ENCODE measurements at regions not wholly inside any gene's neighbourhood (a gene's known extent, or its start where the extent isn't known, plus 50 kb on each side); places are given as distances from the start of the nearest gene placed in this dataset.

DNA sequence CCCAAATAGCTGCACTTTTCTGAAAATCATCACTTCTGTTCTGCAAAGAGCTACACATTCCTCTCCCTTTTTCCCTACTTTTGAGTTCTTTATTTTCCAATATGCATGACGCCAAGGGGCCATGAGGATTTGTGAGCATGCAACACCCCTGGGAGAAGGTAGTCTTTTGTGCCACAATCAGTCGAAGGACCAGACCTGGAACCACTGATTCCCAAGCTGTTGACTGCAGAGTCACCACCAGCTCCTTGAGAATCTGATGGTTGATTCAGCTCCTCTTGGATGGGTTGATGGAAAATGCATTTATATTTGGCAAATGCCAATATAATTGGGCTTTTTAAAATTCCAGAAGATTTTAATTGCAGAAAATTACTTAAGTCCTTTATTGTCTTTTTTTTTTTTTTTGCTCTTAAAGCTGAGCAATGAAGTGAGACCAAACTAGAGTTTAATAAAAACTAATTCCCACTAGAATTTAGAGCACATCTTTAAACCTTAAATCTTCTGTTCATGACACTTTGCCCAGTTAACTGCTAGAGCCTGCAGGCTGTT, 554.1 kb downstream of the TNS3 start:
- no peak for DNase-seq (ENCODE audit: low spot score)
- ChIA-PET POLR2A (ENCODE audit: low non-redundant PET) (no interaction called here), CTCF (interaction anchor here (0.6 kb wide), 1 partner anchor 10 kb away, joined by 4 read pairs; no protein-coding TSS in a partner anchor)
- TF ChIP-seq CTCF (conservative IDR thresholded peaks at IDR 0.05; ENCODE audit: low read depth) = no peak
- H3K27ac ChIP-seq = no peak overlapping the region

- POLR2A ChIA-PET (ENCODE audit: low non-redundant PET) = no interaction called here
- no peak for DNase-seq (ENCODE audit: low spot score)
- no peak overlapping the region for H3K27ac ChIP-seq
- no peak for TF ChIP-seq CTCF (conservative IDR thresholded peaks at IDR 0.05; ENCODE audit: low read depth)
- CTCF ChIA-PET = no interaction called here
Measured at GRCh38 chr7:47026780-47027361, 555.0 kb downstream of the TNS3 start.

DNA sequence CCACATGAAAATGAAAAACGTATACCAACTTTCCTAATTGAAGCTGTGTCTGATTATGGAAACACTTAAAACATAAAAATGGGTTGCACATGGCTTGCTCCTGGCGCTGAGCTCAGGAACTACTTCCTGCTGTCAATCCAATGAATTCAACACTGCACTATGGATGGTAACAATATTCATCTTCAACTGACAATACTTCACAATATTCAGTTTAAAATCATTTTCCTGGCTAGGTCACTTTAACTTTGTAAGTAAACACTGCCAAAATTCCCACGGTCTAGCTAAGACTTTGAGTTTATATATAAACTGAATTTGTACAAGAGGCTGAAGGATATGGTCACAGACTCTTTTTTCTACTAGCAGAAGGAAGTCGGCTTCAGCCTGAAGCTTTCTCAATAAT, 556.9 kb downstream of the TNS3 start:
- CTCF ChIA-PET = no interaction called here

DNA sequence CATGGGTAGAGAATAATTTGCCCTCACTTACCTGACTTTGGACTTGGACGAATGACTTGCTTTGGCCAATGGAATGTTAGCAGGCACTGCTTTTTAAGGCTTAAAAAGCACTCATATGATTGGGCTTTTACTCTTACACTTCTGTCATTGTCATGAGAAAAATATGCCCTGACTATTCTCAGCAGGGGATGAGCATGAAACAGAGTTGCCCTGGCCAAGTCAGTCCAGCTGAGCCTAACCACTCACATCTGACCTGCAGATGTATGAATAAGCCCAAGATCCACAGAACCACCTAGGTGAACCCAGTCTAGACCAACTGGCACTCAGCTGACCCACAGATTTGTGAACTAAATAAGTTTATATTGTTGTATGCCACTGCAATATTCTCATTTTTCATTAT, 573.5 kb downstream of the TNS3 start:
- no peak for DNase-seq (ENCODE audit: low spot score)
- ChIA-PET CTCF (no interaction called here), POLR2A (ENCODE audit: low non-redundant PET) (no interaction called here)
- TF ChIP-seq CTCF (conservative IDR thresholded peaks at IDR 0.05; ENCODE audit: low read depth) = no peak
- no peak overlapping the region for H3K27ac ChIP-seq

More for the DNA sequence above, 556.9 kb downstream of the TNS3 start:
- POLR2A ChIA-PET (ENCODE audit: low non-redundant PET) = no interaction called here
- DNase-seq (ENCODE audit: low spot score) = no peak
- TF ChIP-seq CTCF (conservative IDR thresholded peaks at IDR 0.05; ENCODE audit: low read depth) = no peak
- no peak overlapping the region for H3K27ac ChIP-seq

DNA sequence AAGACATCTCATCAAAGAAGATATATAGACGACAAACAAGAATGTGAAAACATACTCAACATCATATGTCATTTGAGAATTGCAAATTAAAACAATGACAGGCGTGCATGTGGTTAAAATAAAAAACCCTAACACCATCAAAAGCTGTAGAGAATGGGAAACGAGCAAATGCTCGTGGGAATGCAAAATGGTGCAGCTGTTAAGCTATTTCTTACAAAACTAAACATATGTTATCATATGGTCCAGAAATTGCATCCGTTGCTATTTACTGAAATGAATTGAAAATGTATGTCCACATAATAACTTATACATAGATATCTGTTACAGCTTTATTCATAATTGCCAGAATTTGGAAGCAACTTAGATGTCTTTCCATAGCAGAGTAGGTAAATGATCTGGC, 574.4 kb downstream of the TNS3 start:
- no peak overlapping the region for H3K27ac ChIP-seq
- TF ChIP-seq CTCF (conservative IDR thresholded peaks at IDR 0.05; ENCODE audit: low read depth) = no peak
- ChIA-PET POLR2A (ENCODE audit: low non-redundant PET) (no interaction called here), CTCF (interaction anchor here (0.7 kb wide), 1 partner anchor 127 kb away, joined by 3 read pairs; no protein-coding TSS in a partner anchor)
- DNase-seq (ENCODE audit: low spot score) = no peak

DNA sequence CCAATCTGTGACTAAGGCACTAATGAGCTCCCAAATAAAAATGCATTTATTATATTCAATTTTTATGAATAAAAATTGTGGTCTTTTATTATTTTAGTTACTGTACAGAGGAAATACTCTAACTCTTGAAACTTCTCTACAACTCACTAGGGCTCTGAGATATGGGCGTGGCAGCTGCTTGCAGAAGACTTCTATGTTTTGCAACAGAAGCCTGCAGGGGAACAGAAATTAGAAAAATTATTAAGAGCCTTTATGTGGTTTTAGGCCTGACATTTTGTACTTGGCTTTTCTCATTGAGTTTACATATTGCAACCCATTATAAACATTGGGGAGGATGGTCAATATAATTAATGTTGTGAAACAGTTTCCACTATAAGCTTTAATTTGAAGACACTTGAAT, 581.4 kb downstream of the TNS3 start:
- no peak for TF ChIP-seq CTCF (conservative IDR thresholded peaks at IDR 0.05; ENCODE audit: low read depth)
- POLR2A ChIA-PET (ENCODE audit: low non-redundant PET) = no interaction called here
- no peak for DNase-seq (ENCODE audit: low spot score)
- no peak overlapping the region for H3K27ac ChIP-seq
- CTCF ChIA-PET = interaction anchor here (0.6 kb wide), 2 partner anchors 275 to 289 kb away, joined by 3 read pairs; no protein-coding TSS in a partner anchor

Measured in RWPE1 (cell line).